ENCODE measurements at regions not wholly inside any gene's neighbourhood (a gene's known extent, or its start where the extent isn't known, plus 50 kb on each side); places are given as distances from the start of the nearest gene placed in this dataset.

DNA sequence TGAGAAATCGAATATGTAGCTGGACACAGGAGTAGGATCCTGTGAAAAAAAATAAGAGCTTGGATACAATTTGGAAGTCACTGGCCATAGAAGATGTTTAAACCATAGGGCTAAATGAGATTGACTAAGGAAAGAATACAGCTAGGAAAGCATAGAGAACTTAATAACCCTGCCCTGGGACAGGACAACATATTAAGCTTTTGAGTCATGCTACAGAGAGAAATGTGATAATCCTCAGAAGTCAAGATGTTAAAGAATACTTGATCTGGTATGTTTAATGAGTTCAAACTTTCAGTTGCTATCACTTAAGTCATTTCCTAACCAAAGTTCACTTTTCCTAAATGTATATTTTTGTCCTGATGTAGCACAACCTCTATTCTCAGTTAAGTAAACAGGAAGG lies 154.6 kb upstream of the TSHZ2 start:
- no peak for DNase-seq

DNA sequence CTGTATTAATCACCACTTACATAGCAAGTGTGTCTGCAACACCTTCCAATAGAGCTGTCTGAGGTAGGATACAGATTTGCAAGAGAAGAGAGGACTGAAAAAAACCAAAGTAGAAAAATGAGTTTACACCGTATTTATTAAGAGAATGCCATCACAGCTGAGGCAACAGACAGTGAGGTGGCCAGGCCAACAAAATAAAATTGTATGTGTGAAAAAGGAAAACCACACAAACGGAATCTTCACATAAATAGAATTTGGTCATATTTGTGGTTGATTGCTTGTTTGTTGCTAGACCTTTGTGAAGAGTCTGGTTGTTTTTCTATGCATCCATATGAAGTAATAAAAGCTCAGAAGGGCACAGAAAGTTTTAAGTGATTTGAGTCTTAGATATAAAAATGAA lies 157.8 kb upstream of the TSHZ2 start:
- DNase-seq = no peak

DNA sequence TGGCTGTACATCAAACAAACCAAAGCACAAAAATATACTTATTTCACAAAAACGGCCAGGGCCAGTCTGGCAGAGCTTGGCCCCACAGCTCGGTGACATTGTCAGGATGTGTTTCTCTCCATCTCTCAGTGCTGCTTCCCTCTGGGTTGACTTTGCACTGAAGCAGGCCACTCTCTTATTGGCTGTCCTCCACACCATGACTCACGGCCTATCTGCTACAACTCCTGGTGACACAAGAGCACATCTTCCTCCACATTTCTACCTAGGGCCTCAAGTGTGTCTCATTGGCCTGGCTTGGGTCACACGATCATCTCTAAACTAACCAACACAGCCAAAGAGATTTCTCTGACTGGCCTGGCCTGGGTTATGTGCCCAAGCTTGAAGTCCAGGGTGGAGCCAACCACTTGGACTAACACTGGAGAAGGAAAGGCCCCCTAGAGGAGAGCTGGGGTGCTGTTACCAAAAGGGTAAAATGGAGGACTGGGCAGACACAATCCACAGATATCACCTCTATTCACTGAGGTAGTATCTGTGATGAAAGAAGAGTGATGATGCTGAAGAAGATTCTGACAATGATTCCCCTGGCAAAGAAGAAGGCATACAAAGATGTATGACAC lies 159.8 kb upstream of the TSHZ2 start:
- DNase-seq = no peak

DNA sequence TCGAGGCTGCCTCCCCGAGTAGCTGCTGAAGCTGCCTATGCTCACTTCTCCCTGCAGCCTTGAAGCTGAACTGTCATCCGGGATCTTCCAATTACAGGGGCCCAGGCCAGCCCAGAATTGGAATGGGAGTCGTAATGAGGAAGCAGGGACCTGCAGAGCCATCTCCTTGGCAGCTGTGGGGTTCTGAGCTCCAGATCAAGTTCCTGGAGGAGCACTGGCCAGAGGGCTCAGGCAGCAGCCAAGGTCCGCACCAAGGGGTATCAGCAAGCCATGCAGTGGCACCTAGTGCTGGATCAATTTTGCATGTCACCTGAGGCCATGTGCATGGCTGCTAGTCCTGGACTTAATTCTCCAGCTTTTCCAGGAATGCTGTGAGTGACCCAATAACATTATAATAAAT lies 163.2 kb upstream of the TSHZ2 start:
- DNase-seq = no peak

DNA sequence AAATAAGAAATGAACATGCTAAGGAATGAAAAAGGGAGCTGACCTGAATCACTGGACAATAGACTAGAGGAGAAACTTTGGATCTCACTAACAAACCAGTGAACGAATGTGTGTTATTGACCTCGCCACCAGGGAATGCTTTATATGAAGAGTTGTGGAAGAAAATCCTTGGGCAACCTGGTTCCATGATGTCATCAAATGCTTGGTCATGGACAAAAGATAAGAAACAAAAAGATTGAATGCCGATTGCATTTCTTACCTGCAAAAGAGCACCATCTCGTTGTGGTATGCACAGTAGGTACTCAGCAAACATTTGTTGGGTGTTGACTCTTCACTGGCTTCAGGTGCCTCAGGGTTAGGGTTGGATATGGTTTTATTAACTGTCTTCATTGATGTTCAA lies 165.2 kb upstream of the TSHZ2 start:
- no peak for DNase-seq

DNA sequence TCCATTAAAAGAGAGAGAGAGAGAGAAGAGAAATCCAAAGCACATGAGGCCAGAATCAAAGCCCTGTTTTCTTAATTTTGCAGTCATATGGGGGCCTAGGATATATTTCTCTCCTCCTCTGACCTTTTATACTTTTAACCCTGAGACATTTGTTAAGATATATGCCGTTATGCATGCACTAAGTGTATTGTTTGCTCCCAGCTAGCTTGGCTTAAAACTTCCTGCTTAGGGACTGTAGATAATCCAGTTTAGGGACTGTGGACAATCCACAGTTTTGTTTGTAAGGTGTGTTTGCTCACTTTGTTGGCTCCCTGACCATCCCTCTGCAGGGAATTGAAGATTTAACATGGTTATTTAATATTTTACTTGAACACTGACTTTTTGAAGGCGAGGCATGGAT lies 166.3 kb upstream of the TSHZ2 start:
- no peak for DNase-seq

DNA sequence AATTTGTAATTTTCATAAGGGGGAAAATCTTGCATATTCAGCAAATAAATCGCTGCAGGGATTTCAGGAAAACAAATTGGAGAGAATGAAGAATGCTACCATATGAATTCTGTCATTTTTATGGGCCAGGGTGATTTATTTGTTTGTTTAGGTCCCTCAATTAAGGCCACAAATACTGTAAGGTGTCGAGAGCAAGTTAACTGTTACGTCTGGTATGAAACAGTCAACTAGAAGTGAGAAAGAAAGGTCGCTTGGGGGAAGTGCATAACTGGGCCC lies 166.9 kb upstream of the TSHZ2 start:
- no peak for DNase-seq

DNA sequence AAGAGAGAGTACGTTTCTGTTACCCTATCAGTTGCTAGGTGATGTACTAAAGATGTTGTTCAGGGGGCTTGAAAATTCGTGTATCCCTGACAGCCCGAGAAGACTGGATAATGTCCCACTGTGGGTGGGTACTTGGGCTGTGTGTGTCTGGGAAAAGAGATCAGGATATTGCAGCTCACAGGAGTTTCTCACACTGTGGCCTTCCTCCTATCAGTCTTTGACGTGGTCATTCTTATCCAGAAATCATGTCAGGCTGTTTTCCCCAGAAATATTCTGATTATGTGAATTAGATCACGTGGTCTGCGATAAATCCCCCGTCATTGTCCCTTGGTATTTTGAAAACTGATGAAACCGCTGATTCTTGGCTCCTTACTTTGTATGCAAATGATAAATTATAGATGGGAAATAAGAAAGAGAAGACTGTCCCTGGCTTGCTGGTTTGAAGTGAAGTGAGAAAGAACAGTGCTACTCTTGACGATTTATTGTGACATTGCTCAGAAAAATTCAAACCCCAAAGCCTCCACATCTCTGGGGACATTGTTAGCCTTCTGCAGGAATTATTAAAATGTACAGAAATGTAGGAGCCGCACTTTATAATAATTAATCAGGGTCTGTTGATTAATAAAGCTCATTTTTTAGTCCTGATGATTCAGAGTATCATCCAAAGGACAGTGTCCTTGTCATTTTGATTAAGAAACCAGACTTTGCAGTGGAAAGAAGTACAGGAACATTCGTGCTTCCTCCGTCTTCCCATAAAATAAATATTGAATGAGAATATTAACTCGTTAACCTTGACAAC lies 167.5 kb upstream of the TSHZ2 start:
- DNase-seq = no peak

DNA sequence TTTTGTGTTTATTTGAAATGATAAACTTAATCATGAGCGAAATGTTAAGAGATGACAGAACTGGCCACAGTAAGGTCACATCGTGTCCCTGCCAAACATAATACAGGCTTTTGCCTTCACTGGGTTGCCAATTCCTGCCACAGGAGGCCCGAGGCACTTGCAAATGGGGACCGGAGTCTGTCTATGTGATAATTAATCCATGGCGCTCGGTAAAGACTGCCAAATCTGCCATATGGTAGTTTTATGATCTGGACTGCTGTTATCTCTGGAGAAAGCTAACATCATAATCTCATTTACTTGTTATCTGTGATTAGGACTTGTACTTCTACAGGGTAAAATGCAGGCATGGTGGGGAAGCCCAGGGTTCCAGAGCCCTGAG lies 170.5 kb upstream of the TSHZ2 start:
- DNase-seq = no peak

DNA sequence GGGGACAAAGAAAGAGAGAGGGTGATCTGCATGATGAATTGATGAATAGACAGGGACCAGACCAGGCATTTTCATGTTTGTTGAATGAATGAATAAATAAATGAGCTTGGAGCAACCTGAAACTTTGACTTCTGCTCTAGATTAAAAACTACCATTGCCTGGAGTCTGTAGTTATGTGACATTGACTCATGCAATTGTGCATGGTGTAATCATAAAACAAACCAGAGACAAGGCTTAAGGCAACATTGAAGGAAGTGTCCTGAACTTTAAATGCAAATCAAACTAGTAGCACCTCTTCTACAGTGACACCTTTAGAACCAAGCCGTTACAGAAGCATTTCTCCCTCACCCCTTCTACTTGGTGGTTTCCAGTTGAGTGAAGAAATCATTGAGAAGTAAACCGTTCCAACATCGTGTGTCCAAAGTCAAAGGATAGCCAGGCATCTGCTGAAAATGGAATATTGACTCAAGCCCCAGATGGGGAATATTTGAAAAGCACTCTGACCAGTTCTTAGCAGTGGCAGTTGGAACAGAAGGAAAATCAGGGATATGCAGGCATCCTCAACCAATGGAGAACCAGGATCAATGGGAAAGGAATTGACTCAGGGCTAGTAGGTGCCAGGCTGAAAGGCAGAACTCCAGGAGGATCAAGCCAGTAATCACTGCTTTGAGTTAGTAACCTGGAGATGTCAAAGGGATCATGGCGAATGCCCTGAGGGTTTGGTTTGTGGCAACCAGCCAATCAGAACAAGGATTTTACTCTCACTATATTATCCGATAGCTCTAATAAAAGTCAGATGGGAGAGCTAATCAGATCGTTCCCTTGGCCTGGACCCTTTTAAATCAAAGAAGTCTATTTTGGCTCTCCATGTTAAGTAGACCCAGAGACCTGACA lies 171.2 kb upstream of the TSHZ2 start:
- DNase-seq = no peak

DNA sequence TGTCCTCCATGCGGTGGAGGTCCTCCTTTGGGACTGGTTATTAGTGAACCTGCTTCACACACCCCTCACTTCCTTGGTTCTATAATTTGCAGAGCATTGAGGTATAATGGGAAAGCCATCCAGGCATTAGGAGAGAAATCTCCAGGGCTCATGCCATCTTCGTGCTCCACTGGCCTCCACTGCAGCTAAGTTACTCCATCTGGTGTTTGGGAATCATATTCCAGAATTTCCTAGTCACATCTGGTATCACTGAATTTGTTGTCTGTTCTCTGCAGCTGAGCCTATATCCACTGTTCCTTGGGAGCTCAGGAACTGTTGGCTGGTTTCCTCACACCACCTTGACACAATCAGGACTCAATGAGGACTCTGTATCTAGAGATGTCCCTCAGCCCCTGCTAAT lies 173.0 kb upstream of the TSHZ2 start:
- no peak for DNase-seq

DNA sequence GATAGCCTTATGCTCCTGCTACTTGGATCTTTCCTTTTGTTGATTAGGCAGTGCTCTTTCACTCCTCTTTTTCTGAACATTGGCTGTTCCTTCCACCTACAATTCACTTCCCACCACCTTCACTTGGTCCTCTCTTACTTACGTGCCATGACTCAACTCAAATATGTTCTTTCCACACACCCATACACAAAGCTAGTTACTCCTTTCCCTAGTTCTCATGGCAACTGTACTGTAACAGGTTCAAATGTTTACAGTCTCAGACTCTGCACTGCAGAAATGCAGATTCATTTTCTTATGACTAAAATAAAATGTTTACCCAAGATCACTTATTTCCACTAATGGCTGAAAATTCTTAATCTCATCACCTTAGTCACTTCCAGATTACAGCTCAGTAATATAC lies 174.0 kb upstream of the TSHZ2 start:
- no peak for DNase-seq

DNA sequence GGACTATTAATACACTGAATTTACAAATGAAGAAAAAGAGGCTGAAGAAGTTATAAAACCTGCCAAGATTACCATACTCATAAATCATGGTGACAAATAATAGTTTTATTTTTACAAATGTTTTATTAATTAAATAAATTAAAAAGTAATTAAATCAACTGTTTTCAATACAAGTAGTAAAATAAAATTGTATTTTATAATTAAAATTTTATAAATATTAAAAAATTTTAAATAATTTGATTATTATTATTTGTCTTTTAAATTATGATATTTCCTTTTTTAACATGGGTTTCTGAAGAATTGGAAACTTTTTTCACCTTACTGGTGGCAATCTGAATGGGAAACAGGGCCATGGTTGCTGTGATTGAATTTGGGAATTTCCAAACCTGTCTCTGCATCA lies 177.3 kb upstream of the TSHZ2 start:
- no peak for DNase-seq

DNA sequence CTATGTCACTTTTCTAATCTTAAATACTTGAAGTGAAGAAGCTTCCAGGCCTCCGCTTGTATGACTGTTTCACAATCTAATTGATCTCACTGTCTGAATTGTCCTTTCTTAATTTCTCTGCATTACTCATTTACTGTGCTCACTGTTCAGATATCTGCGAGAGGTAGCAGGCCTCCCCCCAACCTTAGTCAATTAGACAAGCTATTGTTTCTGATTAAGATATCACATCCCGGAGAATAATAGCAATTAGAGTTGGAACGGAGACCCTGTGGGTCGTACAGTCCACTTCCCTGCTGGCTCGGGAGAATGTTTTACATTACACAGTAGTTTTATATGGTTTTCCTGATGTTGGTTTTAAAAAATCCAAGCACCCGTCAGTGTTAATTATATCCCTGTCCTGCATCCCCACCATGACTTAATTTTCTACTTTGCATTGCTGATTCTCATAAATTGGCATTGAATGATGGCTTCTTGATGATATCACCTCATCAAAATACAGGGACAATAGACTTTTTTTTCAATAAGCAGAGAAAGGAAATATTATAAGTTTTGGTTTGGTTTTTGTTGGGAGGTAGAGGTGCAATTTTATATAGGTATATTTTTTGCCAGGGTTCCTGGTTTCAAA lies 178.7 kb upstream of the TSHZ2 start:
- DNase-seq = no peak

DNA sequence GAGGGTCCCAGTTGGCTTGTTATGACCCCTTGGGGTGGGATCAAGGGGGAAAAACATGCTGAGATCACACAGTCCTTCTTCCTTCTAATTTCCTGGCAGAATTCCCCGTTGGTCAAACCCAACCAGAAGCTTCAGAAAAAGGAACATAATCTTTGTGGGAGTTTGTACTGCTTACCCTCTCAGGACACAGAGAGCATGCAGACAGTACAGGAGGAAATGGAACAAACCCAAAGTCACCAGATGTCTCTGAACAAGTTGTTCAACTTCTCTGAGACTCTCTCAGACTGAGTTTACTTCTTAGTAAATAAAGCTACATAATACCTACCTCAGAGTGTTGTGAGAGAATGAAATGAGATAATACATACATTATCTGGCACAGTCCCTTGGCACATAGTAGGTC lies 181.1 kb upstream of the TSHZ2 start:
- no peak for DNase-seq

DNA sequence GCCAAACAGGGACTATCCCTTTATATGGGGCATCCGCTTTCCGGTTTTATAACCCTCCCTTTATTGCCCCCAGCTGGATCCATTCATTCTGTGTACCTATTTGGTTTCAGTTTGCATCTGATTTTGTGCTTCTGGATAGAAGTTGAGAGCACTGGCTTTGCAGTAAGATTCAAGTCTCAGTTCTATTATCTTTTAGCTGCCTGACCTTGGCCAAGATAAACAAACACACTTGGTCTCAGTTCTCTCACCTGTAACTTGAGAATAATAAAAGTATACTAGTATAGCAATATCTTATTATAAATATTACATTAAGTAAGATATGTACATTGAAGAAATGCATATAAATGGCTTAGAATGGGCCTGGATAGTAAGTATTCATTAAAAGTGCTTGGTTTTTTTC lies 182.4 kb upstream of the TSHZ2 start:
- no peak for DNase-seq

DNA sequence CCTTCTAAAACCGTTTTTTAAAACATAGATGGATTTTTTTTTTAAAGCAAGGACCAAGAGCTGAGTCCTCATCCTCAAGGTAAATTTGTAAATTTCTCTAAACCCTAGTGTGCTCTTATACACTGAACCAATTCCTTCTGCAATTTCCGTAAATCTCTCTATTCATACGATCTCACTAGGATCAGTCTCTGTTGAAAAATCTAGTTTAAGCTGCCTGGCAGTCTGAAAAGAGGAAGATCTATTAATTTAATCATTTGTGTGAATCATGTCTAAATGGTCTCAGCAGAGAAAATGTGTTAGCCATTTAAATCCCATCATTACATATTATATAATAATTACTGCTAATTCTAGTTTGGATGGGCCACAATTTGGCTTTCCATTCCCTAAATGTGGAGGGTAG lies 184.2 kb upstream of the TSHZ2 start:
- no peak for DNase-seq

DNA sequence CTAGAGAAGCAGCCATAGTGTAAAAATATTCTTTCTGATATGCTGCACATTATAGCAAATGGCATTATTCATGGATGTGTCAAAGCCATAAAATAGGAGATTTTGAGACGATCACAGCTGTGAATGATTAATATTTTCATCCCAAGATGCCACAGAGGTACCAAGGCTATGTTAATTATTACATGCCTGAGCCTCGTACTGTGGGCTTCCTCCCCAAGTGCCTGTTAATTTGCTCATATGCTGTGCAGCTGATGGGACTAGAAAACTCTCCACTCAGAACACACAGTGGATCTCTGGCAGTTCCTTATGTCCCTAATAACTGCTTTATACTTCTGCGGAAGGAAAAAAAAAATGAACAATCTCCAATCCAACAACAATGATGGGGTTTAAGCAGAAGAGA lies 184.9 kb upstream of the TSHZ2 start:
- DNase-seq = no peak

DNA sequence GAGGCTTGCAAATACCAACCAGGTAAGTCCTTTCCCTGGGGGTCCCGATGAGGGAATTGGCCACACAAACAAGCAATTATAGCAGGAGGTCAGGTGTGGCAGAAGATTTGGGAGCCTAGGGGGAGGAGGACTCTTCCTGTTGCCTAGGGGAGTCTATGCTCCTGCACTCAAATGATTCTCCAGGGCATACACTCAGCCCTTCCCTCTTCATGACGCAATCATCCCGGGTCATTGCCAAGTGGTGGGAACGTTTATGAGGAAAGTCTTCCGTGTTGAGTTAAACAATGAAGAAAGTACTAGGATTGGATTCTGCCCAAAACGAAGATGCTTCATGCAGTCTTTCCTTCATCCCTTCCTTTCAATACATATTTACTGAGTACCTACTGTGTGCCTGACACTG lies 186.5 kb upstream of the TSHZ2 start:
- DNase-seq = no peak

DNA sequence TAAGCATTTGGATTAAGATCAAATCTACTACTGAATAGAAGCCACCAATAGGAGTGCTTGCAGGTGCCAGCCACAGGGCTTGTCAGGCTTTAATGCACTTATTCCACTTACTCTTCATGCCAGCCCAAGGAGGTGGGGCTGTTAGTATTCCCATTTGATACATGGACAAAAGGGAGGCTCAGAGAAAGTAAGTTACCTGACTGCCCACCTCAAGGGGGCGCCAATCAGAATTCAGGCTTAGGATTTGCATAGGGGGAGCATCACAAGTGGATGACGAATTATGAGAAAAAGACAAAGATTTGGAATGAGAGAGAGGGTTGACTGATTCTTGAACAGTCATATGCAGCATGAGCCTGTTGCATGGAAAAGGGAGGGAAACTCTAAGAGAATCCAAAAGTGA lies 188.4 kb upstream of the TSHZ2 start:
- no peak for DNase-seq

DNA sequence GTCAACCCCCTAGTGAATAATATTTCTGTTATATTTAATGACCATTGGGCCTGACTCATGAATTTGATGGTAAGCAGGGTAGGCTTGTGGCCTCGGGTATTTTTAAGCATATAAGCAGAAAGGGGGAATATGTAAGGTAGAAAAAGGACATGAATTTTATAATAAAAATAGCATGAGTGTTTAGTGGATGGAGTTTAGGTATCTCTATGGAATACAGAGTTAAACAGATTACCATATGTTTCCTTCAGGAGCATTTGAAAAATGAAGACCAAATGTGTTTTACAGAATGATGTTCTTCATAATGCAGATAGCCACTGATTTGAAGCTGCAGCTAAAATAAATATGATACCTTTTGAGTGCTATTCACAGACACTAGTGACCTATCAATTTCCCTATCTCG lies 191.7 kb upstream of the TSHZ2 start:
- DNase-seq = no peak

DNA sequence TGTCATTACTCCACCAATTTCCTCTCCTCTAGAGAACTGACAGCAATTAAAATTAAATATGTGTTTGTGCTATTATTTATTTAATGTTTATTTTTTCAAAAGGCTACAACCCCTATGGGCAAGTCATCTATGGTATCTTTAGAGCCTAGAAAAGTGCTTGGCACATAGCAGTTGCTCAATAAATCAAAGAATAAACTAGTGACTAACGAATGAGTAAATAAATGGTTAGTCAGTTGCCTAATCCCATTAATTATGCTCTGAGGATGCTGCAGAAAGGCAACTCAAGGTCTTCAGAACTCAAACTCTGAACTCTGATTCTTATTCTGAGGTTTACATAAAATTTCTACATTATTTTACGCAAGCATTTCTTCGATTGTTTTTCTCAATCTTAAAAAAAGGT lies 193.0 kb upstream of the TSHZ2 start:
- DNase-seq = no peak

DNA sequence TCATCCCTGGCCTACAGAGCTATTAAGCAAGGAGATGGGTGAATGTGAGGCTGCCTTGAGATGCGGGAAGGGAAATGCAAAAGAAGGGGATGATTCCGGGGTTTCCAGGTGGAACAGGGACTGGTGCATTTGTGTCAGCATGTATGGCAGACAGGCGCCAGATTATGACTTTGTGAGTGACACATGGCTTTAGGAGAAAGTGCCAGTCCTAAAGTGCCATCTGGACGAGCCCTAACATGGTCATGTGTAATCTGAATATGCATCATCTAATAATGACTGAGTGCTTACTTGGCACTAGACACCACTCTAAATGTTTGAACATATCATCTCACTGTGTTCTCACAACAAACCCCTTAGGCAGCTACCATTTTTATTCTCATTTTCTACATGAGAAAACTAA lies 195.0 kb upstream of the TSHZ2 start:
- no peak for DNase-seq

DNA sequence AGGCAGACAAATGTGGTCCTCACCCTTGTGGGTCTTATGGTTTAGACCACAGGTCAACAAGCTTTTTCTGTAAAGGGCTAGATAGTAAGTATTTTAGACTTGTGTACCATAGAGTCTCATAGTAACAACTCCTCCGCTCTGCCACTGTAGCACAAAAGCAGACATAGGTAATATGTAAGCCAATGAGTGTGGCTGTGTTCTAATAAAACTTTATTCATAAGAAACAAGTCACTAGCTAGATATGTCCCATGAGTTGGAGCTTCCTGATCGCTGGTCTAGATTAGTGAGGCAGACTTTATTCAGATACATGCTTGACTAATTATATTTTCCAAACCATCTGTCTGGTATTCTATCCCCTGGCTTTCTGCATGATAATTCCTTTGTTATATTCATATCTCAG lies 196.4 kb upstream of the TSHZ2 start:
- DNase-seq = no peak
